DMS153 (cell line): ENCODE measurements at regions not wholly inside any gene's neighbourhood (a gene's known extent, or its start where the extent isn't known, plus 50 kb on each side); places are given as distances from the start of the nearest gene placed in this dataset.

ENCODE experiments used
- DNase-seq: peaks from one replicate; lab custom pipeline; 2025; lab: John Stamatoyannopoulos, UW

GRCh38 chr7:97623333-97623732 is 108.6 kb upstream of the TAC1 start:
- DNase-seq: no peak

GRCh38 chr7:97630116-97630515 is 101.8 kb upstream of the TAC1 start:
- no peak for DNase-seq

DNA sequence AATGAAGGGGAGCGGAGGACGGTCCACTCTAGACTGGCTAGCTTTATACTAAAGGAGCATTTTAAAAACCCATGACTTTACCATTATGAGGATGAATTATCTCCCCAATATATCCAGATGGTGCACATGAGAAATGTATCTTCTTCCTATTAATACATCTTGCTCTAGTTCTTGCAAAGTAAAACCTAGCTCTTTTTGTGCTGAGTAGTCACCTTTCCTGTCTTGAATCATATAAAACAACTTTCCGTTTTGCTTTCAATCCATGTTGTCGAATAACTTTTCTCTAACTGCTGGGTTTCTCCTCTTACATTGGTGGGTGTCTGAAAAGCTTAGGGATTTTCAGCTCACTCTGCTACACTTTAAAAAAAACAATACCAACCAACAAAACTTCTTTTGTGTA is 96.3 kb upstream of the TAC1 start:
- no peak for DNase-seq

DNA sequence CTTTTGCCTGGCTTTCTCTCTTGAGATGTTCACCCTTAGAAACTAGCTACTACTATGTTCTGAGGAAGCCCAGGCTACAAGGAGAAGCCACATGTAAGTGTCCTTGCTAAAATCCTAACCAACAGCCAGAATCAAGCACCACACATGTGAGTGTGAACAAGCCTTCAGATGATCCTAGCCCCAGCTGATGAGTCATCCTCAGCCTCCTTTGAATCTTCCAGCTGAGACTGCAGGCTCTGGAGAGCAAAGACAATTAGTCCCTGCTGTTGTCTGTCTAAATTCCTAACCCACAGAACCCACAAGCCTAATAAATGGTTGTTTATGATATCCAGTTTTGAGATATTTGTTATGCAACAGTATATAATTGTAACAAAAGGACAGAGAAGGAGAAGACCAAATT is 92.8 kb upstream of the TAC1 start:
- DNase-seq: no peak

DNA sequence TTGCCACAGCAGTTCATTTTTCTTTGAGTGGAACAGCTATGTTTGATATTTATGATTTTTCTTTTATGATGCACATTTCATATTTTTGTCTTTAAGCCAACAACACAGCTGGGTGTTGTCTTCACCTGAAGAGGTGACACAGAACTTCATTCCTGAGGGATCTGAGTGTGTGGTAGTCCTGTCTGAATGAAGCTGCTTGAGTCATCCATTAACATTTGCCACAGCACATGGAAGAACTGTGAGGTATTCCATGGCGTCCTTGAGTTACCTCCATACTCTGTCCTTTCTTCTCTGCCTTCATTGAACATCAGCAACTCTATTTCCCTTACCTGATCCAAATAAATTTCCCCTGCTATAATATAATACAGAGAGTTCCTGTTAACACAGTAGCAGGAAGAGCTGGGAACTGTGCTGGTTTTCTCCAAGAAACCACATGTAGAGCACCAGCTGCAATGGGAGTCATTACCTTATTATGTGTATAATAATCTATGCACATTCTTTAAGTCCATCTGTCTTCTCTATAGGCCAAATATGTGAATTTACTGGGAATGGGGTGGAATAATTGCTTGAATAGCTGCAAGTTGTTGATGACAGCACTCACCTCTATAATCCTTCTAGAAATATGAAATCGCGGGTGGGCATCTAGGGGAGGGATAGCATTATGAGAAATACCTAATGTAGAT is 72.4 kb upstream of the TAC1 start:
- DNase-seq: no peak

DNA sequence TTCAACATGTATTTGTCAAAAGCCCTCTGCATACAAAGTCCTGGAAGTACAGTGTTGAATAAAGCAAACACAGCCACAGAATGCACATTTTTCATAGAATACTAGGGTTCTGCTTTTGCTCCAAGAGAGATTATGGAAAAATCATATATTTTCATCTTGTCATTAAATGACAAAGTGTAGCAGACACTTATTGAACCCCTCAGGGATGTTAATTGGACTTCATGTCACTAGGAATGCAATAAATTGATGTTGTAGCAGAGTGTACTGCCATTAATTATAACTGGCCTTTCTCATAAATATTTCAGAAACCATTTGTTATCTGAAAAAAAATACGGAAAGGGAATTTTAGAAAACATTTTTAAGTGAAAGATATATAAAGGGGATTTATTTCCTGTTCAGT is 64.5 kb upstream of the TAC1 start:
- peak; percentile 18 for DNase-seq

DNA sequence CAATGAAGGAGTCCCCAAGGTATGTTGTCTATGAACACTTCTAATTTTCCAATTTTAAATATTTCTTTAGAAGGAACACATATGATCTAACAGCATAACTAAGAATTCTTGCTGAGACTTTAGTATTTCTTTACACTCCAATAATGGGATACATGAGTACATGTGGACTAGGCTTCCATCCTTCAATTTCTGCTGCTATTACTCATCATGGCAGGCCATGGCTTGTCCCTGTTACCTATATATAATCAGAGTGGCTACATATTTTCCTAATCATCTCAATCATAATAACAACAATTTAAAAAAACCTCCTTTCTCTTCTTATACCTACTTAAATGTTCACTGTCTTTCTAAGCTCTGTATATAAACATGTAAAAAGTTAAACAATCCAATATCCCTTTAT is 60.3 kb upstream of the TAC1 start:
- no peak for DNase-seq

- peak; percentile 59 for DNase-seq
Measured at GRCh38 chr7:97680622-97681021, 51.3 kb upstream of the TAC1 start.
